Heart right ventricle (tissue), 16 donors: ENCODE measurements at regions not wholly inside any gene's neighbourhood (a gene's known extent, or its start where the extent isn't known, plus 50 kb on each side); places are given as distances from the start of the nearest gene placed in this dataset.

ENCODE experiments used
- ATAC-seq, 8 donors: fragments of 200-7000 bp; cut with Tn5 transposase; one replicate each; pipeline ENCODE4 v1.9.1; 2020; ENCODE audit warnings: mild to moderate bottlenecking in 8 of 8, moderate library complexity in 8 of 8, moderate number of reproducible peaks in 1 of 8
- DNase-seq, 2 donors: peaks; one replicate each; pipeline ENCODE4 v3.0.0-alpha.2; 2020
- H3K27ac ChIP-seq, 10 donors: fragments of 200-600 bp; sonication (generic) in 2 of 10; one replicate each; pipeline versions ENCODE4 v1.5.0 to v1.8.0; 2020 to 2022; ENCODE audit warnings: mild to moderate bottlenecking in 3 of 10
- H3K27me3 ChIP-seq, 7 donors: fragments of 200-600 bp; one replicate each; pipeline ENCODE4 v1.8.0; 2021 to 2022; ENCODE audit warnings: mild to moderate bottlenecking in 2 of 7
- H3K36me3 ChIP-seq, 9 donors: fragments of 200-600 bp; sonication (generic) in 1 of 9; one replicate each; pipeline versions ENCODE4 v1.5.0 to v1.8.0; 2020 to 2022; ENCODE audit warnings: mild to moderate bottlenecking in 2 of 9
- H3K4me1 ChIP-seq, 9 donors: fragments of 200-600 bp; sonication (generic) in 1 of 9; one replicate each; pipeline versions ENCODE4 v1.5.0 to v1.8.0; 2020 to 2022; ENCODE audit warnings: mild to moderate bottlenecking in 4 of 9
- H3K4me3 ChIP-seq, 10 donors: fragments of 200-600 bp; sonication (generic) in 2 of 10; one replicate each; pipeline versions ENCODE4 v1.5.0 to v1.8.0; 2020 to 2022; ENCODE audit warnings: mild to moderate bottlenecking in 7 of 10, moderate library complexity in 2 of 10
- H3K9me3 ChIP-seq, 11 donors: fragments of 200-600 bp in 10 of 11; sonication (generic) in 2 of 11; one replicate each; pipeline versions ENCODE4 v1.5.0 to v1.8.0; 2013 to 2022; ENCODE audit warnings: mild to moderate bottlenecking in 2 of 11, control low read depth in 1 of 11, moderate library complexity in 1 of 11
- CTCF ChIP-seq, 9 donors: fragments of 200-600 bp; sonication (generic) in 2 of 9; IDR thresholded peaks; one replicate each; pipeline versions ENCODE4 v1.5.0 to v1.8.0; 2021 to 2022; ENCODE audit warnings: antibody characterized with exemption in 9 of 9, mild to moderate bottlenecking in 5 of 9, moderate library complexity in 1 of 9
- WGBS, 2 donors: extraction: QIAGEN DNeasy Blood & Tissue Kit; methylation state at CpG; one replicate each; pipeline ENCODE4 v1.1.7; 2013; ENCODE audit warnings: inconsistent platforms in 1 of 2; 5-methylcytosine and 5-hydroxymethylcytosine counted together
- intact Hi-C, 10 donors: fragments of 100-400 bp; cut with DNase I; formaldehyde crosslinking; loops; one replicate each; pipeline versions ENCODE4 v1.11.1 to v1.14.2; 2022
- donor health status: Arrhythmogenic right ventricular cardiomyopathy.
- donor health status: ischemic (EF 13 %, LVEDD 7.1; RV severe dilation, severe dysfunction).
- donor health status: healthy with polysubstance abuse.
- donor health status: DM: no; HTN: yes; CAD: no.
- donor health status: DM: no; HTN: no; CAD: no.
- donor health status: ischemic (EF 25% LVEDD 6.9; RV normal size, moderate dysfunction).
- donor health status: ischemic (EF 25% LVEDD 5.7; RV mildly dilated, moderate dysfunction).
- donor health status: healthy.
- donor health status: DM: yes; HTN: yes; CAD: no.
- donor health status: Ischemic cardiomyopathy.
- donor health status: ischemic (EF 35%, LVEDD 5.7; RV mildly dilated, moderate dysfunction).
- donor health status: nonischemic (EF 11% LVEDD 7.7; RV severe dilation, severe dysfunction).
- donor health status: DM: yes; HTN: yes; CAD: no.
- donor health status: PGD.
- donor health status: ischemic (EF 29% LVEDD 5.4; RV normal size, mild dysfunction).
- donor health status: nonischemic (EF 23%, LVEDD 6.1; RV moderate dilation, normal function).

- no peak for ATAC-seq
- no peak for DNase-seq
- Histone ChIP-seq H3K4me1 (no peaks in the 10 kb centered on the region), H3K27ac (no peak overlapping the region), H3K9me3 (no peaks in the 10 kb centered on the region), H3K27me3 (peaks cover 0 to 4% (median 0%) of the 10 kb centered on the region in 7 donors), H3K4me3 (no peak overlapping the region), H3K36me3 (no peaks in the 10 kb centered on the region)
- intact Hi-C loops = no loop called here
- no peak for TF ChIP-seq CTCF (IDR thresholded peaks at IDR 0.05)
- WGBS, 2 donors = 80 to 81% methylated on average over 2 of the region's 2 CpGs
Observed at GRCh38 chr6:98458708-98459107, 375.7 kb upstream of the POU3F2 start.

- no peak overlapping the region for H3K4me3 ChIP-seq
- WGBS, 2 donors = 80 to 85% methylated on average over 12 of the region's 12 CpGs
- peaks cover 0 to 4% (median 0%) of the 10 kb centered on the region in 7 donors for H3K27me3 ChIP-seq
- no peaks in the 10 kb centered on the region for H3K9me3 ChIP-seq
- ATAC-seq = no peak
- no peak for DNase-seq
- intact Hi-C loops = no loop called here
- no peak overlapping the region for H3K27ac ChIP-seq
- H3K36me3 ChIP-seq = no peaks in the 10 kb centered on the region
- H3K4me1 ChIP-seq = no peaks in the 10 kb centered on the region
- no peak for TF ChIP-seq CTCF (IDR thresholded peaks at IDR 0.05)
Observed at GRCh38 chr6:98463038-98464000, 371.1 kb upstream of the POU3F2 start.

GRCh38 chr6:98467091-98467490 lies 367.3 kb upstream of the POU3F2 start:
- intact Hi-C loops = no loop called here
- Histone ChIP-seq H3K27me3 (no peaks in the 10 kb centered on the region), H3K27ac (no peak overlapping the region), H3K4me3 (no peak overlapping the region), H3K36me3 (no peaks in the 10 kb centered on the region), H3K9me3 (peaks cover 0 to 16% (median 6%) of the 10 kb centered on the region in 11 donors), H3K4me1 (no peaks in the 10 kb centered on the region)
- TF ChIP-seq CTCF (IDR thresholded peaks at IDR 0.05) = no peak
- ATAC-seq (no peak), DNase-seq (no peak)
- 55 to 66% methylated on average over 2 of the region's 2 CpGs for WGBS, 2 donors

GRCh38 chr6:98467902-98468301 lies 366.5 kb upstream of the POU3F2 start:
- no peak for ATAC-seq
- Histone ChIP-seq H3K4me1 (no peaks in the 10 kb centered on the region), H3K9me3 (peaks cover 0 to 20% (median 6%) of the 10 kb centered on the region in 11 donors), H3K36me3 (no peaks in the 10 kb centered on the region), H3K4me3 (no peak overlapping the region), H3K27ac (no peak overlapping the region), H3K27me3 (no peaks in the 10 kb centered on the region)
- no peak for TF ChIP-seq CTCF (IDR thresholded peaks at IDR 0.05)
- 48 to 53% methylated on average over 3 of the region's 3 CpGs for WGBS, 2 donors
- no peak for DNase-seq
- intact Hi-C loops = no loop called here
